Osteocyte (in vitro differentiated cells): ENCODE measurements at regions not wholly inside any gene's neighbourhood (a gene's known extent, or its start where the extent isn't known, plus 50 kb on each side); places are given as distances from the start of the nearest gene placed in this dataset.

Experiments
- DNase-seq: peaks from one replicate; pipeline ENCODE4 v3.0.0; 2021; ENCODE audit warnings: mixed read lengths; ENCODE audit not compliant: unreplicated experiment; ENCODE audit errors: extremely low spot score
- H3K27ac Mint-ChIP-seq: one replicate; pipeline ENCODE4 v1.8.0; 2021; ENCODE audit warnings: mild to moderate bottlenecking, mixed read lengths; ENCODE audit not compliant: unreplicated experiment
- H3K27me3 Mint-ChIP-seq: one replicate; pipeline ENCODE4 v1.8.0; 2021; ENCODE audit warnings: mixed read lengths; ENCODE audit not compliant: unreplicated experiment
- H3K36me3 Mint-ChIP-seq: one replicate; pipeline ENCODE4 v1.8.0; 2021; ENCODE audit warnings: mixed read lengths; ENCODE audit not compliant: unreplicated experiment
- H3K4me1 Mint-ChIP-seq: one replicate; pipeline ENCODE4 v1.8.0; 2021; ENCODE audit warnings: mixed read lengths; ENCODE audit not compliant: unreplicated experiment
- H3K4me3 Mint-ChIP-seq: one replicate; pipeline ENCODE4 v1.8.0; 2021; ENCODE audit warnings: mild to moderate bottlenecking, moderate library complexity, mixed read lengths; ENCODE audit not compliant: unreplicated experiment
- H3K9me3 Mint-ChIP-seq: one replicate; pipeline ENCODE4 v1.8.0; 2021; ENCODE audit warnings: mixed read lengths; ENCODE audit not compliant: unreplicated experiment
- TF ChIP-seq, protein P1 (sequence below): fragments of 200-600 bp; sonication (generic); IDR thresholded peaks from 2 replicates; pipeline ENCODE4 v1.5.0; 2021; ENCODE audit warnings: antibody characterized with exemption, mild to moderate bottlenecking, moderate library complexity

DNA sequence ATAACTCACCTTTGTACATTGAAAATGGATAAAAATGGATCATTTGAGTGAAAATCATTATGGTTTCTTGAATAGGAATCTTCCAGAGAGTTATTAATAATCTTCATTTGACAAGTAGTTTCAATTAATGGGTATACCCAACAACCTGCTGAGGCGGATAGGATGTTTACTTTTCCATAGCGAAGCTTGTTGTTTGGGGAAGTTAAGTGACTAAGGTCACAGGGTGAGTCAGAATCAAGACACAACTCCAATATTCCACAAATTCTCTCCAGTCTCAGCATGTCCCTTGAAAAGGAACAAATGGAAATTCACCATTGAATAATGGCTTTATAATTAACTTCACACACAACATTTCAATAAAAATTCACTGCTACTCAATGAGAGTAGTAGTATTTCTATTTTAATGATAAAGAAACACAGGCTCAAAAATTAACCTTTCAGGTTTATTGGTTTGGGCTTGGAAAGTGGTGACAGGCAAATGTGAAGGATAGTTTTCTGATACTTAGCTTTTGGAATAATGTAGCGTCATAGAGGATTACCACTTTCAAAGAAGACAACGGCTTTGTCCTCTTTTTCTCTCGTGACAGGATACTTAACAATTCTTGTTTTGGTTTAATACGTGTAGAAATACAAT lies 211.3 kb downstream of the GPD2 start:
- Mint-ChIP-seq H3K4me3 (no peak overlapping the region), H3K27ac (no peak overlapping the region), H3K4me1 (no peaks in the 10 kb centered on the region), H3K27me3 (peaks cover 15% of the 10 kb centered on the region), H3K36me3 (no peaks in the 10 kb centered on the region), H3K9me3 (no peaks in the 10 kb centered on the region)
- TF ChIP-seq, protein P1, sequence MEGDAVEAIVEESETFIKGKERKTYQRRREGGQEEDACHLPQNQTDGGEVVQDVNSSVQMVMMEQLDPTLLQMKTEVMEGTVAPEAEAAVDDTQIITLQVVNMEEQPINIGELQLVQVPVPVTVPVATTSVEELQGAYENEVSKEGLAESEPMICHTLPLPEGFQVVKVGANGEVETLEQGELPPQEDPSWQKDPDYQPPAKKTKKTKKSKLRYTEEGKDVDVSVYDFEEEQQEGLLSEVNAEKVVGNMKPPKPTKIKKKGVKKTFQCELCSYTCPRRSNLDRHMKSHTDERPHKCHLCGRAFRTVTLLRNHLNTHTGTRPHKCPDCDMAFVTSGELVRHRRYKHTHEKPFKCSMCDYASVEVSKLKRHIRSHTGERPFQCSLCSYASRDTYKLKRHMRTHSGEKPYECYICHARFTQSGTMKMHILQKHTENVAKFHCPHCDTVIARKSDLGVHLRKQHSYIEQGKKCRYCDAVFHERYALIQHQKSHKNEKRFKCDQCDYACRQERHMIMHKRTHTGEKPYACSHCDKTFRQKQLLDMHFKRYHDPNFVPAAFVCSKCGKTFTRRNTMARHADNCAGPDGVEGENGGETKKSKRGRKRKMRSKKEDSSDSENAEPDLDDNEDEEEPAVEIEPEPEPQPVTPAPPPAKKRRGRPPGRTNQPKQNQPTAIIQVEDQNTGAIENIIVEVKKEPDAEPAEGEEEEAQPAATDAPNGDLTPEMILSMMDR, result no peak
- no peak for DNase-seq

DNA sequence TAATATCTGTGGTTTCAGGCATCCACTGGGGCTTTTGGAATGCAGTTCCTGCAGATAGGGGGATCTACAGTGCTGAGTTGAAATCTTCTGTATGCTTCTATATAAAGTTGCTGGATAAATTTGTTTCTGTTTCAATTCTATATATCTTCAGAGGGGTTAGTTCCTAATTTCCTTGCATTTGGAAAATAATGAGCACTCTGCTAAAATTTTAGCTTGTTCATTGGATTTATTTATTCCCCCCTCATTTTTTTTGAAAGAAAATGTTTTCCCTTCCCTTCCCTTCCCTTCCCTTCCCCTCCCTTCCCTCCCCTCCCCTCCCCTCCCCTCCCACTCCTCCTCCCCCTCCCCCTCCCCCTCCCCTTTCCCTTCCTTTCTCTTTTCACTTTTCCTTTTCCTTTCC lies 212.3 kb downstream of the GPD2 start:
- DNase-seq, result no peak
- Mint-ChIP-seq H3K27me3 (peaks cover 12% of the 10 kb centered on the region), H3K9me3 (no peaks in the 10 kb centered on the region), H3K4me1 (no peaks in the 10 kb centered on the region), H3K36me3 (no peaks in the 10 kb centered on the region), H3K4me3 (no peak overlapping the region), H3K27ac (no peak overlapping the region)
- TF ChIP-seq, protein P1, result no peak

DNA sequence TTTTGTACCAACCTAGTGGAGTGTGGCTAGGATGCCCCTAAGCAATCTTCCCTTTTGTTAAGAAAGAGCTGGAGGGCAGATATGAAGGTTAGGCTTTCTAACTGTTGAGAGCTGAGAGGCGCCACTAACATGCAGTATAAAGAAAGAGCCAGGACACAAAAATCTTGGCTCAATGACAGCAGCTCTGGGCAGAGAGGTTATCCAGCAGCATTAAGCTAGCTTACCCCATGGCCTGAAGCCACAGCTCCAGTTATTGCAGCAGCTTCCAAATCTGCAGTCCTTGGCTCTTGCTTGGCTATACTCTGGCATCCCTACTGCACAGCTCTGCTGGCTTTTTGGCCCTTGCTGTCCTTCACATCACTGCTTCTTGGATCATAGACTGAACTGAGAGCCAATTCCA lies 213.4 kb downstream of the GPD2 start:
- no peak overlapping the region for H3K27ac Mint-ChIP-seq
- H3K27me3 Mint-ChIP-seq, result peaks cover 10% of the 10 kb centered on the region
- H3K9me3 Mint-ChIP-seq, result no peaks in the 10 kb centered on the region
- TF ChIP-seq, protein P1, result no peak
- no peak for DNase-seq
- H3K36me3 Mint-ChIP-seq, result no peaks in the 10 kb centered on the region
- H3K4me1 Mint-ChIP-seq, result no peaks in the 10 kb centered on the region
- no peak overlapping the region for H3K4me3 Mint-ChIP-seq

DNA sequence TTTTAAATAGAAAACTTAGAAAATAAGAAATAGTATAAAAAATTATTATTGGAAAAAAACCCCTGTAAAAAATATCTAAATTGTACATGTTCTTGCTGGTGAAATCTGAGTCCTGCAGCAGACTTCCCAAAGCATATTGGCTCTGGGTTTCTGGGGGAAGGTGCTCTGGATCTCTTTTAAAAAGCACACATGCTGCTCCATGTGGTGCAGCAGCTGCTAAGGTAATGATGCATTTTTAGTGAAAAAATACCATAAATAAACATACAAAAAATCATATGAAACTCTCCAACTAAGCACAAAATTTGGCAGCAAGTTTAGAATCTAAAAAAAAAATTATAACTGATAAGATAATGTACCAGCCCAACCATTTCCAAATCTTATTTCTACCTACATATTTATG lies 216.5 kb downstream of the GPD2 start:
- Mint-ChIP-seq H3K36me3 (no peaks in the 10 kb centered on the region), H3K27ac (no peak overlapping the region), H3K4me1 (no peaks in the 10 kb centered on the region), H3K27me3 (peaks cover 5% of the 10 kb centered on the region), H3K9me3 (no peaks in the 10 kb centered on the region), H3K4me3 (no peak overlapping the region)
- TF ChIP-seq, protein P1, result no peak
- no peak for DNase-seq

DNA sequence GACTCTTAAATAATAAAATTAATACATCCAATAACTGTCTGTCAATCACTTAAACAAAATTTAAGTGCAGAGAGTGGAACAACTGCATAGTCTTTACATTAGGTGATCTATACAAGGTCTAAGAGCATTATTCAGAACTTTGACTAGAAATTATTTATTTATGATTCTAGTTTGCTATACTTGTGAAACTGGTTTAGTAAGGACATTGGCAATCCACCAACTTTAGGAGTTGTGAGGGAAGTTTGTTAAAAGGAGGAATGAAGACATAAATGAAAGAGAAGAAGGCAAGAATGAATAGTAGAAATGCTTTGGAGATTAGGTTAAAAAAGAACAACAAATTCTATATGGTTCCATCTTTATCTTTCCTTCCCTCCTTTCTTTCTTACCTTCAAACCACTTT lies 217.5 kb downstream of the GPD2 start:
- Mint-ChIP-seq H3K36me3 (no peaks in the 10 kb centered on the region), H3K4me3 (no peak overlapping the region), H3K27me3 (no peaks in the 10 kb centered on the region), H3K9me3 (no peaks in the 10 kb centered on the region), H3K4me1 (no peaks in the 10 kb centered on the region), H3K27ac (no peak overlapping the region)
- no peak for DNase-seq
- TF ChIP-seq, protein P1, result no peak
